NCI-H1417 (cell line): ENCODE measurements at regions not wholly inside any gene's neighbourhood (a gene's known extent, or its start where the extent isn't known, plus 50 kb on each side); places are given as distances from the start of the nearest gene placed in this dataset.

Experiments
- DNase-seq, 3 experiments: peaks; one replicate each; lab custom pipeline; 2025; lab: John Stamatoyannopoulos, UW

GRCh38 chr16:79713609-79714309 is 113.2 kb upstream of the MAF start:
- no peak for DNase-seq

GRCh38 chr16:79712276-79712675 is 111.7 kb upstream of the MAF start:
- DNase-seq = no peak

- DNase-seq = no peak
Observed at GRCh38 chr16:79707876-79708275, 107.3 kb upstream of the MAF start.

- no peak for DNase-seq
Observed at GRCh38 chr16:79703066-79703465, 102.5 kb upstream of the MAF start.

GRCh38 chr16:79698341-79698753 is 97.8 kb upstream of the MAF start:
- peak in 1 of 3 experiments; percentile 5 for DNase-seq

- no peak for DNase-seq
Observed at GRCh38 chr16:79697562-79698112, 97.1 kb upstream of the MAF start.

- peak in 1 of 3 experiments; percentile 0 for DNase-seq
Observed at GRCh38 chr16:79691007-79691406, 90.5 kb upstream of the MAF start.

- DNase-seq = no peak
Observed at GRCh38 chr16:79690159-79690558, 89.6 kb upstream of the MAF start.

- DNase-seq = no peak
Observed at GRCh38 chr16:79687249-79688130, 87.0 kb upstream of the MAF start.

GRCh38 chr16:79685871-79686270 is 85.3 kb upstream of the MAF start:
- DNase-seq = no peak

- no peak for DNase-seq
Observed at GRCh38 chr16:79679334-79679733, 78.8 kb upstream of the MAF start.

GRCh38 chr16:79677799-79678530 is 77.4 kb upstream of the MAF start:
- DNase-seq = peak in 1 of 3 experiments; percentile 6

- no peak for DNase-seq
Observed at GRCh38 chr16:79673635-79674034, 73.1 kb upstream of the MAF start.

- DNase-seq = no peak
Observed at GRCh38 chr16:79672524-79672923, 72.0 kb upstream of the MAF start.

- DNase-seq = no peak
Observed at GRCh38 chr16:79668502-79668901, 68.0 kb upstream of the MAF start.

- no peak for DNase-seq
Observed at GRCh38 chr16:79665970-79666369, 65.4 kb upstream of the MAF start.

- DNase-seq = peak in 1 of 3 experiments; percentile 31
Observed at GRCh38 chr16:79664407-79664806, 63.9 kb upstream of the MAF start.

GRCh38 chr16:79662669-79663313 is 62.3 kb upstream of the MAF start:
- DNase-seq = no peak

- DNase-seq = no peak
Observed at GRCh38 chr16:79662122-79662521, 61.6 kb upstream of the MAF start.

GRCh38 chr16:79661578-79661977 is 61.0 kb upstream of the MAF start:
- DNase-seq = no peak

GRCh38 chr16:79659344-79659743 is 58.8 kb upstream of the MAF start:
- no peak for DNase-seq
